Fibroblast of lung (primary cell): ENCODE measurements at regions not wholly inside any gene's neighbourhood (a gene's known extent, or its start where the extent isn't known, plus 50 kb on each side); places are given as distances from the start of the nearest gene placed in this dataset.
"Not testable (repeated sequence)": the region's sequence is repeated elsewhere in the genome, so short reads cannot be mapped to it uniquely, and the experiment has no call there.

ENCODE experiments used
- DNase-seq, 2 donors: peaks; one replicate each; pipeline versions ENCODE4 v3.0.0 to v3.0.0-alpha.2; 2010; ENCODE audit warnings: low read depth in 2 of 2
- H2AFZ ChIP-seq: 2 replicates; pipeline ENCODE4 v1.5.1; 2012; ENCODE audit warnings: low read length, control low read depth, inconsistent platforms
- H3K27ac ChIP-seq: 2 replicates; pipeline ENCODE4 v1.5.1; 2011; ENCODE audit warnings: low read length, control low read depth; ENCODE audit not compliant: insufficient read depth
- H3K27me3 ChIP-seq: 2 replicates; pipeline ENCODE4 v1.5.1; 2011; ENCODE audit warnings: mild to moderate bottlenecking, low read length; ENCODE audit not compliant: control insufficient read depth, insufficient read depth
- H3K36me3 ChIP-seq: 2 replicates; pipeline ENCODE4 v1.5.1; 2011; ENCODE audit warnings: low read length; ENCODE audit not compliant: control insufficient read depth, insufficient read depth
- H3K4me1 ChIP-seq: 2 replicates; pipeline ENCODE4 v1.5.1; 2011; ENCODE audit warnings: low read length; ENCODE audit not compliant: control insufficient read depth, insufficient read depth; ENCODE audit errors: extremely low read depth
- H3K4me2 ChIP-seq: 2 replicates; pipeline ENCODE4 v1.5.1; 2011; ENCODE audit warnings: low read length, control low read depth; ENCODE audit not compliant: insufficient read depth; ENCODE audit errors: extremely low read depth
- H3K4me3 ChIP-seq, 4 experiments: fragments of 200-600 bp in 1 of 4; sonication (generic) in 1 of 4; replicated peaks in 1 of 4; 2 replicates each; pipeline ENCODE4 v1.5.1; 2011 to 2016; ENCODE audit warnings: low read length in 4 of 4, low read depth in 3 of 4, mild to moderate bottlenecking in 3 of 4, control low read depth in 2 of 4, inconsistent platforms in 1 of 4, mixed read lengths in 1 of 4; ENCODE audit not compliant: insufficient read depth in 1 of 4; ENCODE audit errors: control extremely low read depth in 1 of 4
- H3K79me2 ChIP-seq: 2 replicates; pipeline ENCODE4 v1.5.1; 2012; ENCODE audit warnings: mild to moderate bottlenecking, low read length, inconsistent platforms; ENCODE audit not compliant: control insufficient read depth, insufficient read depth
- H3K9ac ChIP-seq: 2 replicates; pipeline ENCODE4 v1.5.1; 2011; ENCODE audit warnings: mild to moderate bottlenecking, low read length, control low read depth; ENCODE audit not compliant: insufficient read depth
- H3K9me3 ChIP-seq: 2 replicates; pipeline ENCODE4 v1.5.1; 2012; ENCODE audit warnings: low read depth, low read length; ENCODE audit not compliant: control insufficient read depth, insufficient read depth
- H4K20me1 ChIP-seq: 2 replicates; pipeline ENCODE4 v1.5.1; 2011; ENCODE audit warnings: low read length; ENCODE audit not compliant: control insufficient read depth, insufficient read depth; ENCODE audit errors: extremely low read depth
- CTCF ChIP-seq, 2 donors: IDR thresholded peaks in 1 of 2; conservative IDR thresholded peaks in 1 of 2; 1 replicate in 1 of 2; 2 replicates in 1 of 2; pipeline ENCODE4 v1.5.1; 2011 to 2012; ENCODE audit warnings: low read length in 2 of 2, control low read depth in 1 of 2, inconsistent platforms in 1 of 2, low read depth in 1 of 2, mild to moderate bottlenecking in 1 of 2
- EZH2 ChIP-seq: IDR thresholded peaks from 2 replicates; pipeline ENCODE4 v1.5.1; 2012; ENCODE audit warnings: low read length, control low read depth, mild to moderate bottlenecking; ENCODE audit errors: missing control alignments

DNA sequence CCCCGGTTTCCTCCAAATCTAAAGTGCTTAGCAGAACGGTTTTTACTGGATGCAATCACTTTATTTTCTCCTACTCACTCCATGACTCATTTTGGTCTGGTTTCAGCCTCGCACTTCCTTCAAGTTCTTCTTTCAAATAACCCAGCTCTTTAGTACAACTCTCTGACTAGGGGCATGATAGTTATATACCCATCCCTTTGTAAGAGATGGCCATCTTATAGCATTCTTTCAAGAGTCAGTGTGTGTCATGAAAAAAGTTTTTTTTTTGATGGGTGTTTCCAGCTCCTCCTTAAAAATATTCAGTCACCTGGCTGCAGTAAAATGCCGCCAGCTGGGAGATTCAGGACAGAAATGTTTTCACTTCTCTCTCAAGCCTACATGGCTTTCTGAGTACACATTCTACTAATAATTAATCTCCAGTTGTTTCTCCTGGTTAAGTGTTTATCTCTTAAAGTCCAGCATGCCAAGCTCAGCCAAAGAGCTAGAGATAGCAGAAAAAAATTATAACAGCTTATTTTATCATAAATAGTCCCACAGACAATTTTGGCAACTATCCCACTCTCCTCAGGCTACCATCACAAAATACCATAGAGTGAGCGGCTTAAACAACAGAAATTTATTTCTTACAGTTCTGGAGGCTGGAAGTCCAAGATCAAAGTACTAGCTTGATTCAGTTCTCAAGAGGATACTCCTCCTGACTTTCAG lies 139.3 kb downstream of the GASK1B start:
- H3K4me2 ChIP-seq: no peak overlapping the region
- no peaks in the 10 kb centered on the region for H3K79me2 ChIP-seq
- DNase-seq: peak; percentile 51 to 82
- no peak for TF ChIP-seq CTCF (conservative IDR thresholded peaks at IDR 0.05 in 1 of 2, IDR thresholded peaks at IDR 0.05 in 1 of 2; ENCODE audit: low read depth in 1 of 2, low read length in 2 of 2)
- TF ChIP-seq EZH2: no peak
- H3K27ac ChIP-seq: no peak overlapping the region
- H3K4me3 ChIP-seq: no peak overlapping the region
- H3K27me3 ChIP-seq: no peaks in the 10 kb centered on the region
- no peak overlapping the region for H2AFZ ChIP-seq
- no peaks in the 10 kb centered on the region for H3K4me1 ChIP-seq
- no peaks in the 10 kb centered on the region for H3K9me3 ChIP-seq
- H3K9ac ChIP-seq: no peak overlapping the region
- no peaks in the 10 kb centered on the region for H4K20me1 ChIP-seq
- H3K36me3 ChIP-seq: no peaks in the 10 kb centered on the region

DNA sequence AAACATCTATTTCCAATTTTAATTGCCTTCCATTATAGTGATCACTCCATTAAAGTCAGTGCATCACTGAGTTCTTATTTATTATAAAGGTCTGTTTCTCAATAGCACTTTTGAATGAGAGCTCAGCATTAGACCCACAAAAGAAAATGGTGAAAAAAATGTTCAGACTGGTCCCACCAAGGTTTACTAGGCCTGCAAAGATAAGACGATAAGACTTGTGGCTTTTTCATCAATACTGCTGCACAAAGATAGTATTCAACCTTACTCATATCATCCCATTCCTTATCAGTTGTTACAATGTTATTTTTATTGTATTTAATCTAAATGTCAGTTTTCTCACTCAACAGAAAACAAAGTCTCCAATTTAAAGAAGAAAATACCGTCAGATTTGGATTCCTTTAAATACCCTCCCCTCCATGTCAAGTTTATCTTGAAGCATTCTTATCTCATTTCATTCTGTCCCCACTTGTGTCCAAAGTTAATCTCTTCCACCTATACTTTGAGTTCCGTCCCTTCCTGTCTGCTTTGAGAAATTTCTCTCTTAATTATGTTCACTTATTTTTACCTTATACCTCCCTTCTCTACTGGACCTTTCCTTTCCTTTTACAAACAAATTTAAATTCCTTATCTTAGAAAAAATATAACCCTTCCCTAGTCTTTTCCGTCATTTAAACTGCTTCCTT lies 140.0 kb downstream of the GASK1B start:
- H2AFZ ChIP-seq: no peak overlapping the region
- TF ChIP-seq CTCF (conservative IDR thresholded peaks at IDR 0.05 in 1 of 2, IDR thresholded peaks at IDR 0.05 in 1 of 2; ENCODE audit: low read depth in 1 of 2, low read length in 2 of 2) (no peak), EZH2 (no peak)
- H3K4me2 ChIP-seq: no peak overlapping the region

DNA sequence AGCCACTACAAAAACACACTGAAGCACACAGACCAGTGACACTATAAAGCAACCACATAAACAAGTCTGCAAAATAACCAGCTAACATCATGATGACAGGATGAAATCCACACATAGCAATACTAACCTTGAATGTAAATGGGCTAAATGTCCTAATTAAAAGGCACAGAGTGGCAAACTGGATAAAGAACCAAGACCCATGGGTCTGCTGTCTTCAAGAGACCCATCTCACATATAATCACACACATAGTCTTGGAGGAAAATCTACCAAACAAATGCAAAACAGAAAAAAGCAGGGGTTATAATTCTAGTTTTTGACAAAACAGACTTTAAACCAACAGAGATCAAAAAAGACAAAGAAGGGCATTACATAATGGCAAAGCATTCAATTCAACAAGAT lies 144.4 kb downstream of the GASK1B start:
- H3K4me1 ChIP-seq, H3K4me3 ChIP-seq, H3K27me3 ChIP-seq, H4K20me1 ChIP-seq, H2AFZ ChIP-seq, H3K36me3 ChIP-seq, H3K9me3 ChIP-seq, H3K4me2 ChIP-seq, H3K79me2 ChIP-seq, DNase-seq, H3K9ac ChIP-seq, H3K27ac ChIP-seq: not testable (repeated sequence)

More for the DNA sequence above, 140.0 kb downstream of the GASK1B start:
- Histone ChIP-seq H4K20me1 (no peaks in the 10 kb centered on the region), H3K27me3 (no peaks in the 10 kb centered on the region), H3K79me2 (no peaks in the 10 kb centered on the region), H3K9me3 (no peaks in the 10 kb centered on the region), H3K27ac (no peak overlapping the region), H3K9ac (no peak overlapping the region), H3K36me3 (no peaks in the 10 kb centered on the region), H3K4me3 (no peak overlapping the region), H3K4me1 (no peaks in the 10 kb centered on the region)
- DNase-seq: no peak
